Endometrium (tissue), 2 donors: ENCODE measurements at regions not wholly inside any gene's neighbourhood (a gene's known extent, or its start where the extent isn't known, plus 50 kb on each side); places are given as distances from the start of the nearest gene placed in this dataset.
A peak's percentile ranks its signal among the peaks of the same experiment; 100 is the strongest.

Experiments
- FAIRE-seq: peaks from 2 replicates; lab custom pipeline; 2012; peaks lifted over from hg19 to GRCh38; lab: Jason Lieb, UNC
- donor health status: control.
- donor health status: control.

GRCh38 chr2:56102098-56102497 lies 81.7 kb upstream of the CCDC85A start:
- FAIRE-seq = no peak

- no peak for FAIRE-seq
Measured at GRCh38 chr2:56102866-56103265, 80.9 kb upstream of the CCDC85A start.

DNA sequence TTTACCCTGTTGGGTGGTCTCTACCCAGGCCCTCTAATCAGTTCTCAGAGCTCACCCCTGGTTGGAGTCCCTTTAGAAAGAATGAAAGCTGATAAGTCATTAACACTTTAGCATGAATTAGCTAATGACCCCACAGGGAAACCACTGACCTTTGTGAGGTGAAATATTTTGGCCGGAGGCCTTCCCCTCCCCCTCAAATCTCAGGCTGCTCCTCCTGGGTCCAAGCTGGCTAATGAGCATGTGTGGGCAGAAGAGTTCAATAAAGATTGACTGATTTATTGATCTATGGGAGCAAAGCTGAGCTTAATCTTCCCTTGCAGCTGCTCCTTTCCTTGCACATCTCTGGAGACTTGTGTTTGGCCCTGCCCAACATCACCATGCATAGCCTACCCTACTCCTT lies 78.8 kb upstream of the CCDC85A start:
- FAIRE-seq = no peak

DNA sequence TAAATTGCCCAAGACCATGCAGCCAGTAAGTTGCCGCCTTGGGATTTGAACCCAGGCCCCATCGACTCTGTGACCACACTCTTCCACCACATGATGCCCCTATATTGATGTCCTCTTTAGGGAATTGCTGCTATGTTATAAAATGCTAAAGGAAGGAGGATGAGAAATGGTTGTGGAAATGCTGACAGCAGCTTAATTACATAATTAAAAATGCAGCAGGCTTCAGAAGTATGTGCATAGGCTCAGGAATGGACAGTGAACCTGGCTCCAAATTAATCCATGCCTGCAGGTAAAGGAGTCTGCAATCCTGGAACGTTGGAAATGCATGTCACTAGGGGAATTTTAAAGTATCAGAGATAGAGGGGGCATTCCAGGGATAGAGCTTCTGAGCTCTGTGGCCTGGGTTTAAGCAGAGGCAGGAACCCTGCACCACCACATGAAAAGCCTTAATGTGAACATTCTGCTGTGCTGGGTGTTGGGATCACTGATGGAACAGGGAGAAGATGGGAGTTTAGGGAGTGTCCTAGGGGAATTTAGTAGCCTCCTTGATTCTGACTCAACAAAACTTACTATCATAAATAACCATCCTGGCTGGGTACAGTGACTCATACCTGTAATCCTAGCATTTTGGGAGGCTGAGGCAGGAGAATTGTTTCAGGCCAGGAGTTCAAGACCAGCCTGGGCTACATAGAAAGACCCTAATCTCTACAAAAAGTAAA lies 76.1 kb upstream of the CCDC85A start:
- no peak for FAIRE-seq

GRCh38 chr2:56108806-56109205 lies 75.0 kb upstream of the CCDC85A start:
- FAIRE-seq = no peak

GRCh38 chr2:56109994-56110393 lies 73.8 kb upstream of the CCDC85A start:
- FAIRE-seq = no peak

DNA sequence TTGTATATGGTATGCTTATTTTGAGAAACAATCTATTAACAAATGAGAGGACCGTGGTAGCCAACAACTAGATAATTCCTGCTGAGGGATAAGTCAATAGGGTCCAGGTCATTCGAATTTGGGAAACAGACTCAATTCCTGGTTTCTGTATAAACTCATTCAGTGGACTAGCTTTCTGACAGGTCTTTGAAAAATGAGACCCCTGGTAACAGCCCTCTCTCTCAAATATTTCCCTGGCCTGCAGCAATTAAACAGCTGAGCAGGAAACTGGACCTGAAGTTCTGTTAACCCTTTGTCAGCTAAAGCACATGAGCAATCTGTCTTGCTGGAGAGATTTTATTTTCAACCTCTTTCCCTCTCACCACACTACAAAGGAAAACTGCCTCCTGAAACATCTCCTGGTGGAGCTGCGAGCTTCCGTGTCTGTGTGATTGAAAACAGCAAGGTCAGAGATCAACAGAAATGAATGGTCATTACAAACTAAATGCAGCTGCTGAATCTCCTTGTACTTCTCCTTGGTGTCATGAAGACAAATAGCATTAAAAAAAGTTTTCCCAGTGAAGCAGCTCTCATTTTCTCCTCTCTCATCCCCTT lies 70.3 kb upstream of the CCDC85A start:
- FAIRE-seq = no peak

- no peak for FAIRE-seq
Measured at GRCh38 chr2:56117764-56118163, 66.0 kb upstream of the CCDC85A start.

GRCh38 chr2:56118474-56118873 lies 65.3 kb upstream of the CCDC85A start:
- no peak for FAIRE-seq

GRCh38 chr2:56121995-56122394 lies 61.8 kb upstream of the CCDC85A start:
- no peak for FAIRE-seq

DNA sequence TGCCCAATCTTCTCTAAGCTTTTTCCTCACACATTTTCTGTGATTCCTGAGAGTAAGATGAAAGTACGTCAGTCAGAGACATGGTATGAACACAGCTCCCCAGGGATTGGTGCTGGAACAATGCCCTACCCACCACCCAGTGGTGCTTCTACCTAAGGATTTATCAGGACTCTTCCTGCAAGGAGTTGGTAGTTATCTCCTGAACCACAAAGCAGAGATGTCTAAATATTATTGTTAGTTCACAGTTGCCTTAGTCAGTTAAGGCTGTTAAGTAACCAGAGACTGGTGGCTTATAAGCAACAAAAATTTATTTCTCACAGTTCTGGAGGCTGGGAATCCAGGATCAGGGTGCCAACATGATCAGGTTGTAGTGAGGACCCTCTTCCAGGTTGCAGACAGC lies 60.3 kb upstream of the CCDC85A start:
- no peak for FAIRE-seq

GRCh38 chr2:56127010-56127409 lies 56.8 kb upstream of the CCDC85A start:
- no peak for FAIRE-seq

GRCh38 chr2:56127463-56128152 lies 56.2 kb upstream of the CCDC85A start:
- FAIRE-seq = no peak

DNA sequence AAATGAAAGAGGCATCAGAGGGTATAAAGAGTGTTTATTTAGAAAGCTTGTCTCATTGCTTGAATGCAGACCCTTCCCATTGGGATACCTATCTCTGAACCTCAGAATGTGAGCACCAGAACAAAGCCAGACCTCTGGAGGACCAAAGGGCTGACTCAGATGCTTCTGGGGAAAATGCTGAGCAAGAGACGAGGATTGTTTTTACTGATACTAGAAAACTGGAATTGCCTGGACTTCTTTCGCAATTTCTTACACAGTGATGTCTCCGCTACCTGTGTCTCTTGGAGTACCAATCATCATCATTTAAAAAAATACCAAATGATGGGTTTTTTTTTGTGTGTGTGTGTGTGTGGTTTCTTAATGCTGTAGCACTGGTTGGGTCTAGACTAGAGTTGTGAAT lies 55.6 kb upstream of the CCDC85A start:
- FAIRE-seq = no peak

DNA sequence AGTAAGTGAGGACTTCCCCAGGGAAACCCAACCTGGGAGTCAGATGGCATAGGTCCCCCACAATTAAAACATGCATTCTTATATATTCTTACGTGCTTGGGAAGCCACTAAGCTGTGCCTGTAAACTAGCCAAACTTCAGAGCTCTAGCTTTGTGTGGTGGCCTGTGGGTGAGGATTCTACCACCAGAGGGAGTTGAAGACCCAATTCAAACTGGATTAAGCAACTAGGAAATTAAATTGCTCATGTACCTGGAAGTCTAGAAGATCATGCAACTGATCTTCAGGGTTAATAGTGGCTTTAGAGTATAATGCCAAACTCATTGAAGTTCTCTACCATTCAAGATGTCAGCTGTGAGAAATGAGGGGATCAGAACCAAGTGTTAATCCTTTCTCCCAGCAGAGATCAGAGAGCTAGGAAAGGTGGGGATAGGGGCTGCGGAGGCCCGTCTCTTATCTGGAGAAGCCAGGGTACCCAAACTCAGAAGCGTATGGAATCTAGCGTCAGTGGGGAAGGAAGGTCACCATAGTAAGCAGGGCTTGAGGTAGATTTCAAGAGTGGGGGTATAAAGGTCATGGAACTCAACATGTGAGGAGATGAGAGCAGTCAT lies 53.2 kb upstream of the CCDC85A start:
- no peak for FAIRE-seq

DNA sequence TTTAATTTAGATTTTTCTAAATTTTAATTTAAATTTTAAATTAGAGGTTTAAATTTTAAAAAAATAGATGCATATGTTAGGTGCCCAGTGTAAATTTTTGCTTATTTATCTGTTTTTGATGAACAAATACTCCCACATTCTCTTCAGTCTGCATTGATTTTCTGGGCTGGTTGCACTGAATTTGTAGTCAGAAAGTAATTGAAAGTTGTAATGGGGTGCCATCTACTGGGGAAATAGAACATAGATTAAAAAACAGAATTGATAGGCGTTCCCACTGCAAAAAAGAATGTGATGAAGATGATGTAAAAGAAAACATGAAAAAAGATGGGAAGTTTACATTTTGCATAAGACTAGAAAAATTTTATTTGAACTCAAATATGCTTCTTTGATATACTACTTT lies 51.7 kb upstream of the CCDC85A start:
- peak; percentile 91 for FAIRE-seq

- FAIRE-seq = no peak
Measured at GRCh38 chr2:56133441-56133840, 50.3 kb upstream of the CCDC85A start.

GRCh38 chr2:56133931-56134629 lies 49.7 kb upstream of the CCDC85A start:
- FAIRE-seq = no peak
